Loucy (cell line): ENCODE measurements at regions not wholly inside any gene's neighbourhood (a gene's known extent, or its start where the extent isn't known, plus 50 kb on each side); places are given as distances from the start of the nearest gene placed in this dataset.

Experiments
- H2AFZ ChIP-seq: fragments of 200-600 bp; sonication (generic); 2 replicates; pipeline ENCODE4 v1.6.0; 2016; ENCODE audit warnings: antibody characterized with exemption, mild to moderate bottlenecking, low read length, moderate library complexity
- H3F3A ChIP-seq: fragments of 200-600 bp; 2 replicates; pipeline ENCODE4 v1.6.0; 2016; ENCODE audit warnings: antibody characterized with exemption, low read depth, mild to moderate bottlenecking
- H3K27me3 ChIP-seq: fragments of 200-600 bp; sonication (generic); 2 replicates; pipeline ENCODE4 v1.6.1; 2014; ENCODE audit warnings: low read length, mild to moderate bottlenecking; ENCODE audit not compliant: insufficient read depth, poor library complexity, severe bottlenecking
- H3K36me3 ChIP-seq: fragments of 200-600 bp; sonication (generic); 2 replicates; pipeline ENCODE4 v1.6.1; 2016; ENCODE audit warnings: low read length; ENCODE audit not compliant: insufficient read depth
- H3K4me1 ChIP-seq: fragments of 200-600 bp; sonication (generic); 2 replicates; pipeline ENCODE4 v1.5.1; 2014; ENCODE audit warnings: low read length, mild to moderate bottlenecking; ENCODE audit not compliant: insufficient read depth, poor library complexity, severe bottlenecking
- H3K4me2 ChIP-seq: fragments of 200-600 bp; sonication (generic); 2 replicates; pipeline ENCODE4 v1.6.0; 2014; ENCODE audit warnings: antibody characterized with exemption, low read length, low read depth, mild to moderate bottlenecking; ENCODE audit not compliant: poor library complexity, severe bottlenecking
- H3K4me3 ChIP-seq: fragments of 200-600 bp; sonication (generic); 2 replicates; pipeline ENCODE4 v1.5.1; 2014; ENCODE audit warnings: low read length, mild to moderate bottlenecking, mixed read lengths; ENCODE audit not compliant: poor library complexity, severe bottlenecking
- H3K79me2 ChIP-seq: fragments of 200-600 bp; sonication (generic); 2 replicates; pipeline ENCODE4 v1.6.1; 2014; ENCODE audit warnings: low read length; ENCODE audit not compliant: insufficient read depth
- H3K9ac ChIP-seq: fragments of 200-600 bp; sonication (generic); 2 replicates; pipeline ENCODE4 v1.6.0; 2014; ENCODE audit warnings: mild to moderate bottlenecking, low read depth, low read length, moderate library complexity; ENCODE audit not compliant: poor library complexity, severe bottlenecking
- H3K9me2 ChIP-seq: fragments of 200-600 bp; sonication (generic); replicated peaks from 2 replicates; pipeline ENCODE4 v1.6.1; 2016; ENCODE audit warnings: low read depth, low read length, mixed read lengths
- H3K9me3 ChIP-seq: fragments of 200-600 bp; sonication (generic); 2 replicates; pipeline ENCODE4 v1.6.1; 2014; ENCODE audit warnings: mild to moderate bottlenecking, antibody characterized with exemption, low read length, low read depth; ENCODE audit not compliant: insufficient read depth
- H4K20me1 ChIP-seq: fragments of 200-600 bp; sonication (generic); 2 replicates; pipeline ENCODE4 v1.6.0; 2014; ENCODE audit warnings: antibody characterized with exemption, low read length, mild to moderate bottlenecking; ENCODE audit not compliant: insufficient read depth, poor library complexity, severe bottlenecking
- EZH2phosphoT487 ChIP-seq: fragments of 200-600 bp; IDR thresholded peaks from 2 replicates; pipeline ENCODE4 v1.6.1; 2018; ENCODE audit warnings: antibody characterized with exemption, mild to moderate bottlenecking, moderate library complexity, borderline replicate concordance
- TF ChIP-seq, protein P1 (sequence below): fragments of 200-600 bp; sonication (generic); conservative IDR thresholded peaks from 2 replicates; pipeline ENCODE4 v1.5.1; 2014; ENCODE audit warnings: mild to moderate bottlenecking, antibody characterized with exemption, low read length

DNA sequence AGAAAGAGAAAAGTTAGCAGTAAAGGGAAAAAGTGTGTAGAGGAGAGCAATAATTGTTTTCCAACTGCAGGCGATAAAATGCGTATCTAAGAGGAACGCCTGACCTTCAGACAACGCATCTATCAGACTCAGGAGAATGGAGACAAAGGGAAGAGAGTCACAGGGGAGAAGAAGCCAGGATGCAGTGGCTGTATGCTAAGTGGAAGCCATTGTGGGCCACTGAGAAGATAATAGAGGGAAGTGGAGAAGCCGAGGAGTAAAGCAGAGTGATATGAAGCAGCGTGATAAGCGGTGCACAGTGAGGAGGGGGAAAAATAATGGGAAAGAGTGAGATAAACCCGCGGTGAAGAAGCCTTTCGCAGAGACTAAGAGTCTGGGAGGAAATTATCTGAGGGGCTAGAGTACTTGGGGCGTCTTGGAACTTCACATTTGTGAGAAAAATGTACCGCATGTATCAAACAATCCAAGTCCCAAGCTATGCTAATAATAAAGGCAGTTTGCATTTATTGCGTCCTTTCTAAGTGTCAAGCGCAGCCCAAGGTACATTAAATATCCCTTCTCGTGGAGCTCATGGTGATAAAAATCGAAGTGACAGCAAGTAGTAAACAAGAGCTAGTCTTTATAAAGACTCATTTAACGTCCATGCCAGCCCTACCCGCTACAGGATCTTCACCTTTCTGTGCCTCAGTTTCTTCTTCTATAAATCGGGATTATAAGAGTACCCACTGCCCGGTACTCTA, 259.8 kb upstream of the PROX1 start:
- Histone ChIP-seq H3K4me1 (no peaks in the 10 kb centered on the region), H3K9me3 (no peaks in the 10 kb centered on the region), H3K27me3 (no peaks in the 10 kb centered on the region), H3F3A (no peaks in the 10 kb centered on the region), H3K36me3 (no peaks in the 10 kb centered on the region), H3K79me2 (no peaks in the 10 kb centered on the region), H2AFZ (no peak overlapping the region), H4K20me1 (no peaks in the 10 kb centered on the region), H3K4me2 (no peak overlapping the region), H3K4me3 (no peak overlapping the region), H3K9ac (no peak overlapping the region), H3K9me2 (no peaks in the 10 kb centered on the region)
- TF ChIP-seq, protein P1, sequence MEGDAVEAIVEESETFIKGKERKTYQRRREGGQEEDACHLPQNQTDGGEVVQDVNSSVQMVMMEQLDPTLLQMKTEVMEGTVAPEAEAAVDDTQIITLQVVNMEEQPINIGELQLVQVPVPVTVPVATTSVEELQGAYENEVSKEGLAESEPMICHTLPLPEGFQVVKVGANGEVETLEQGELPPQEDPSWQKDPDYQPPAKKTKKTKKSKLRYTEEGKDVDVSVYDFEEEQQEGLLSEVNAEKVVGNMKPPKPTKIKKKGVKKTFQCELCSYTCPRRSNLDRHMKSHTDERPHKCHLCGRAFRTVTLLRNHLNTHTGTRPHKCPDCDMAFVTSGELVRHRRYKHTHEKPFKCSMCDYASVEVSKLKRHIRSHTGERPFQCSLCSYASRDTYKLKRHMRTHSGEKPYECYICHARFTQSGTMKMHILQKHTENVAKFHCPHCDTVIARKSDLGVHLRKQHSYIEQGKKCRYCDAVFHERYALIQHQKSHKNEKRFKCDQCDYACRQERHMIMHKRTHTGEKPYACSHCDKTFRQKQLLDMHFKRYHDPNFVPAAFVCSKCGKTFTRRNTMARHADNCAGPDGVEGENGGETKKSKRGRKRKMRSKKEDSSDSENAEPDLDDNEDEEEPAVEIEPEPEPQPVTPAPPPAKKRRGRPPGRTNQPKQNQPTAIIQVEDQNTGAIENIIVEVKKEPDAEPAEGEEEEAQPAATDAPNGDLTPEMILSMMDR: no peak
- TF ChIP-seq EZH2phosphoT487: no peak

DNA sequence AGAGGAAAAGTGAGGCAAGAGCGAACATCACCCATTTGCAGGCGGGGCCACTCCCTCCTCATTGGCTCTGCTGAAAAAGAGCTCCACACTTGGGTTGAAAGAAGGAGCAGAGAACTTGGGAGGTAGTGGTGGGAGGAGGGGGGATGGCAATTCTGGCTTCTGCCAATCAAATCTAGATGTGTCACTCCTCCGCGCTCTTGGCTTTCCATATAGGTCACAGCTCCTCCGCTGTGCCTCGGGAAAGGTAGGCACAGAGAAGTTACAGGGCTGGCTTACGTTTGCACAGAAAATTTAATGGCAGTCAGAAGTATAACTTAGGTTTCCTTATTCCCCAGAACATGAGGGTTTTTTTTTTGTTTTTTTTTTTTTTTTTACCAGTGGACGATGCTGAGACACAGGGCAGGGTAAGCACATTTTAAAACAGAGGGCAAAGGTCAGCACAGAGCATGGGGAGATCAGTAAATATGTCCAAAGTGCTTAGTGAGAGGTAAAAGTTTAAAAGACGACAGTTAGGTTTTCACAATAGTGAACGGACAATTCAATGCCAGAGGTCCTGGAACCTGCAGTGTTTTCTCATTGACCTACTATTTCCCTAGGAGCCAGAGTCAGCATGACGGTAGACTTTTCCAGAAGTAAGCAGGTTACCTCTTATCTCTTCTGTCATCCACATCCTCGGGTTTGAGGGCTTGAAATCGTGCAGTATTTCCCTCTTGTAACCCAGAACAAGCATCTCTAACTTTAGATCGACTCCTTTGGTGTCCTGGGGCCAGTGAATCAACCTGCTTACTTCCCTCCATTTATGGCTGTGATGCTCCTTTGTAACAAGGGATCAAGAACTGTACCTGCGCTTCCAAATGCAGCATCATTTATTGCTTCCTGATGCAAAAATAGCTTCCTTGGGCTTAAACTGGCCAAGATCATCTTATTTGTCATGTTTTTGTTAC, 258.9 kb upstream of the PROX1 start:
- no peaks in the 10 kb centered on the region for H3K79me2 ChIP-seq
- H3K4me3 ChIP-seq: no peak overlapping the region
- H3K4me1 ChIP-seq: no peaks in the 10 kb centered on the region
- H3K9me3 ChIP-seq: no peaks in the 10 kb centered on the region
- no peaks in the 10 kb centered on the region for H3F3A ChIP-seq
- H3K4me2 ChIP-seq: no peak overlapping the region
- H3K9me2 ChIP-seq: no peaks in the 10 kb centered on the region
- H3K36me3 ChIP-seq: no peaks in the 10 kb centered on the region
- no peak for TF ChIP-seq EZH2phosphoT487
- TF ChIP-seq, protein P1: no peak
- no peaks in the 10 kb centered on the region for H4K20me1 ChIP-seq
- no peak overlapping the region for H3K9ac ChIP-seq
- H3K27me3 ChIP-seq: no peaks in the 10 kb centered on the region
- H2AFZ ChIP-seq: no peak overlapping the region

DNA sequence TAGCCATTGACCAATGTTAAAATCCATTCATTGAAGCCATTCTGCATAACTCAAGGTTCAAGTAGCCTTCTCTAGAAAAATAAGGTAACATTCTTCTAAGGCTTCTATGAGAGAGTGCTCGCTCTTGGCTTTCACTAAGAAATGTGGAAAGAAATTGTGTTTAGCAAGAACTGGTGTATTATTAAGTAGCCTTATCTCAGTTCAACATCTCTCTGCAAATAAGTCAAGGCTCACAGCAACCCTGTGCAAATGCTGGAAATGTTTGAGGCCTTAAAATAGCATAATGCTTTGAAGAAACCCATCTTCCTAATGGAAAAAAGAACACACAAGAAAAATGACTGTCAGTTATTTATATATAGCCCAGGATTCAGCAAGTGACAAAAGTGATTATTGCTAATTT, 254.1 kb upstream of the PROX1 start:
- Histone ChIP-seq H3F3A (no peaks in the 10 kb centered on the region), H3K9me3 (no peaks in the 10 kb centered on the region), H3K9me2 (no peaks in the 10 kb centered on the region), H3K4me3 (no peak overlapping the region), H3K27me3 (no peaks in the 10 kb centered on the region), H3K36me3 (no peaks in the 10 kb centered on the region), H2AFZ (no peak overlapping the region), H3K9ac (no peak overlapping the region), H3K4me2 (no peak overlapping the region), H3K4me1 (no peaks in the 10 kb centered on the region), H3K79me2 (no peaks in the 10 kb centered on the region), H4K20me1 (no peaks in the 10 kb centered on the region)
- TF ChIP-seq EZH2phosphoT487: no peak
- TF ChIP-seq, protein P1: no peak
